ENCODE measurements at regions not wholly inside any gene's neighbourhood (a gene's known extent, or its start where the extent isn't known, plus 50 kb on each side); places are given as distances from the start of the nearest gene placed in this dataset.

GRCh38 chr16:14320406-14320805 lies 249.3 kb downstream of the MRTFB start:
- TF ChIP-seq, protein P1, sequence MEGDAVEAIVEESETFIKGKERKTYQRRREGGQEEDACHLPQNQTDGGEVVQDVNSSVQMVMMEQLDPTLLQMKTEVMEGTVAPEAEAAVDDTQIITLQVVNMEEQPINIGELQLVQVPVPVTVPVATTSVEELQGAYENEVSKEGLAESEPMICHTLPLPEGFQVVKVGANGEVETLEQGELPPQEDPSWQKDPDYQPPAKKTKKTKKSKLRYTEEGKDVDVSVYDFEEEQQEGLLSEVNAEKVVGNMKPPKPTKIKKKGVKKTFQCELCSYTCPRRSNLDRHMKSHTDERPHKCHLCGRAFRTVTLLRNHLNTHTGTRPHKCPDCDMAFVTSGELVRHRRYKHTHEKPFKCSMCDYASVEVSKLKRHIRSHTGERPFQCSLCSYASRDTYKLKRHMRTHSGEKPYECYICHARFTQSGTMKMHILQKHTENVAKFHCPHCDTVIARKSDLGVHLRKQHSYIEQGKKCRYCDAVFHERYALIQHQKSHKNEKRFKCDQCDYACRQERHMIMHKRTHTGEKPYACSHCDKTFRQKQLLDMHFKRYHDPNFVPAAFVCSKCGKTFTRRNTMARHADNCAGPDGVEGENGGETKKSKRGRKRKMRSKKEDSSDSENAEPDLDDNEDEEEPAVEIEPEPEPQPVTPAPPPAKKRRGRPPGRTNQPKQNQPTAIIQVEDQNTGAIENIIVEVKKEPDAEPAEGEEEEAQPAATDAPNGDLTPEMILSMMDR (IDR thresholded peaks at IDR 0.05; ENCODE audit: low read depth, low read length): no peak
- TF ChIP-seq POLR2A (IDR thresholded peaks at IDR 0.05; ENCODE audit: extremely low read depth, insufficient read length) (no peak), MYC (IDR thresholded peaks at IDR 0.05; ENCODE audit: low read depth, low read length) (no peak)

Measured in NB4 (cell line).